Endothelial cell of umbilical vein (primary cell): ENCODE measurements at regions not wholly inside any gene's neighbourhood (a gene's known extent, or its start where the extent isn't known, plus 50 kb on each side); places are given as distances from the start of the nearest gene placed in this dataset.

Experiments used
- JUN ChIP-seq: IDR thresholded peaks from 2 replicates; pipeline ENCODE4 v1.6.1; 2011; ENCODE audit warnings: borderline replicate concordance, low read depth; ENCODE audit not compliant: insufficient read length, insufficient read depth
- TF ChIP-seq, protein P1 (sequence below), 2 donors: IDR thresholded peaks; 1 replicate in 1 of 2; 2 replicates in 1 of 2; pipeline ENCODE4 v1.5.1; 2011; ENCODE audit warnings: low read length in 2 of 2, mild to moderate bottlenecking in 2 of 2, moderate library complexity in 2 of 2, control low read depth in 1 of 2, inconsistent platforms in 1 of 2, low read depth in 1 of 2; ENCODE audit not compliant: insufficient read depth in 1 of 2; ENCODE audit errors: extremely low read depth in 1 of 2

DNA sequence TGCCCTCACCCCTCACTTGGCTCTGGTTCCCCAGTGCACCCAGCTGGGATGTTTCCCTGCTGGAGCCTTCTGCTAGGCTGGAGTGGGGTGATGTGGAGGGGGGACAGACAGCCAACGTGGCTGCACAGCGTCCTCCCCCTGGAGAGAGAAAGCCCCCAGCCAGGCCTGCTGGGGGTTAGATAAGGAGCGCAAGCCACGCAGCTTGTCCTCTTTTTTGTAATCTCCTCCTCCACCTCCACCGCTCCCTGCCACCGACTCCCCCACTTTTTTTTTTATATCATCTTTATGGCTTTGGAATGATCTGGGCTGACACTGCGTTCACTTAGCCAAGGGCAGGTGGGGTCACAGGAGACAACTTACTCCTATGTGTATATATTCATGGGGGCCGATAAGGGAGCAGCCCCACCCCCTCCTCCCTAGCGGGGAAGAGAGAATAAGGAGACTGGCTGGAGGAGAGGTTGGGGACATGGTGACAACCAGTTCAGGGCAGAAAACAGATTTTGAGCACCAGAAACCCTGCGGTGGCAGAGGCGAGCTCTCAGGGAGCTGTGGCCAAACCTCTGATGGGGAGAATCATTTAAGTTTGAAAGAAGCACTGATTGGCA, 169.9 kb upstream of the LHX5 start:
- TF ChIP-seq, protein P1, sequence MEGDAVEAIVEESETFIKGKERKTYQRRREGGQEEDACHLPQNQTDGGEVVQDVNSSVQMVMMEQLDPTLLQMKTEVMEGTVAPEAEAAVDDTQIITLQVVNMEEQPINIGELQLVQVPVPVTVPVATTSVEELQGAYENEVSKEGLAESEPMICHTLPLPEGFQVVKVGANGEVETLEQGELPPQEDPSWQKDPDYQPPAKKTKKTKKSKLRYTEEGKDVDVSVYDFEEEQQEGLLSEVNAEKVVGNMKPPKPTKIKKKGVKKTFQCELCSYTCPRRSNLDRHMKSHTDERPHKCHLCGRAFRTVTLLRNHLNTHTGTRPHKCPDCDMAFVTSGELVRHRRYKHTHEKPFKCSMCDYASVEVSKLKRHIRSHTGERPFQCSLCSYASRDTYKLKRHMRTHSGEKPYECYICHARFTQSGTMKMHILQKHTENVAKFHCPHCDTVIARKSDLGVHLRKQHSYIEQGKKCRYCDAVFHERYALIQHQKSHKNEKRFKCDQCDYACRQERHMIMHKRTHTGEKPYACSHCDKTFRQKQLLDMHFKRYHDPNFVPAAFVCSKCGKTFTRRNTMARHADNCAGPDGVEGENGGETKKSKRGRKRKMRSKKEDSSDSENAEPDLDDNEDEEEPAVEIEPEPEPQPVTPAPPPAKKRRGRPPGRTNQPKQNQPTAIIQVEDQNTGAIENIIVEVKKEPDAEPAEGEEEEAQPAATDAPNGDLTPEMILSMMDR (IDR thresholded peaks at IDR 0.05; ENCODE audit: extremely low read depth in 1 of 2, insufficient read depth in 1 of 2, low read depth in 1 of 2, low read length in 2 of 2), result no peak
- no peak for TF ChIP-seq JUN
